ENCODE measurements at regions not wholly inside any gene's neighbourhood (a gene's known extent, or its start where the extent isn't known, plus 50 kb on each side); places are given as distances from the start of the nearest gene placed in this dataset.

- Histone ChIP-seq H3K27me3 (no peaks in the 10 kb centered on the region; the same call in 1 of the 2 replicates), H3K9me3 (no peaks in the 10 kb centered on the region), H3K36me3 (no peaks in the 10 kb centered on the region), H3K4me3 (ENCODE audit: low read depth, low read length) (no peak overlapping the region), H3K4me1 (no peaks in the 10 kb centered on the region; the same call in 1 of the 2 replicates)
- no peak for DNase-seq
- TF ChIP-seq, protein P1, sequence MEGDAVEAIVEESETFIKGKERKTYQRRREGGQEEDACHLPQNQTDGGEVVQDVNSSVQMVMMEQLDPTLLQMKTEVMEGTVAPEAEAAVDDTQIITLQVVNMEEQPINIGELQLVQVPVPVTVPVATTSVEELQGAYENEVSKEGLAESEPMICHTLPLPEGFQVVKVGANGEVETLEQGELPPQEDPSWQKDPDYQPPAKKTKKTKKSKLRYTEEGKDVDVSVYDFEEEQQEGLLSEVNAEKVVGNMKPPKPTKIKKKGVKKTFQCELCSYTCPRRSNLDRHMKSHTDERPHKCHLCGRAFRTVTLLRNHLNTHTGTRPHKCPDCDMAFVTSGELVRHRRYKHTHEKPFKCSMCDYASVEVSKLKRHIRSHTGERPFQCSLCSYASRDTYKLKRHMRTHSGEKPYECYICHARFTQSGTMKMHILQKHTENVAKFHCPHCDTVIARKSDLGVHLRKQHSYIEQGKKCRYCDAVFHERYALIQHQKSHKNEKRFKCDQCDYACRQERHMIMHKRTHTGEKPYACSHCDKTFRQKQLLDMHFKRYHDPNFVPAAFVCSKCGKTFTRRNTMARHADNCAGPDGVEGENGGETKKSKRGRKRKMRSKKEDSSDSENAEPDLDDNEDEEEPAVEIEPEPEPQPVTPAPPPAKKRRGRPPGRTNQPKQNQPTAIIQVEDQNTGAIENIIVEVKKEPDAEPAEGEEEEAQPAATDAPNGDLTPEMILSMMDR (IDR thresholded peaks at IDR 0.05; ENCODE audit: low read depth, low read length) = no peak
Observed at GRCh38 chr12:68521321-68521839, 89.3 kb upstream of the RAP1B start.

- TF ChIP-seq, protein P1 (IDR thresholded peaks at IDR 0.05; ENCODE audit: low read depth, low read length) = no peak
- no peak for DNase-seq
- Histone ChIP-seq H3K4me1 (no peaks in the 10 kb centered on the region; the same call in 1 of the 2 replicates), H3K9me3 (no peaks in the 10 kb centered on the region), H3K36me3 (no peaks in the 10 kb centered on the region), H3K27me3 (no peaks in the 10 kb centered on the region; the same call in 1 of the 2 replicates), H3K4me3 (ENCODE audit: low read depth, low read length) (no peak overlapping the region)
Observed at GRCh38 chr12:68521848-68522502, 88.7 kb upstream of the RAP1B start.

DNA sequence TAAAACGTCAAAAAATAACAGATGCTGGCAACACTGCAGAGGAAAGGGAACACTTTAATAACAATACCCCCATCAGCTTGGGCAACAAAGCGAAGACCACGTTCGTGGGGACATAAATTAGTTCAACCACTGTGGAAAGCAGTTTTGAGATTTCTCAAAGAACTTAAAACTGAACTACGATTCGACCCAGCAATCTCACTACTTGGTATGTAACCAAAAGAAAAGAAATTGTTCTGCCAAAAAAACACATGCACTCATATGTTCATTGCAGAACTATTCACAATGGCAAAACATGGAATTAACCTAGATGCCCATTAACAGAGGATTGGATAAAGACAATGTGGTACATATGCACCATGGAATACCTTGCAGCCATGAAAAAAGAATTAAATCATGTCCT lies 81.2 kb upstream of the RAP1B start:
- no peak for DNase-seq

DNA sequence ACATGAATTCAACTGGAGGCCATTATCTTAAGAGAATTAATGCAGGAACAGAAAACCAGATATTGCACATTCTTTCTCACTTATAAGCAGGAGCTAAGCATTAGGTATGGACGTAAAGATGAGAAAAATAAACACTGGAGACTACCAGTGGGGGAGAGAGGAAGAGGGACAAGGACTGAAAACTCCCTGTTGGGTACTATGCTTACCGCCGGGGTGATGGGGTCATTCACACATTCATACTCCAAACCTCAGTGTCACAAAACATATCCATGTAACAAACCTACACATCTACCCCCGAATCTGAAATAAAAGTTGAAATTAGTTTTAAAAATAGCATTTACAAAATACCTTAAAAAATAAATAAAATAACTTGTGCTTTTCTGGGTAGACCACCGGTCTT lies 80.8 kb upstream of the RAP1B start:
- H3K27me3 ChIP-seq = peaks cover 8% of the 10 kb centered on the region; the same call in 1 of the 2 replicates
- no peak for DNase-seq
- TF ChIP-seq, protein P1 (IDR thresholded peaks at IDR 0.05; ENCODE audit: low read depth, low read length) = no peak
- H3K4me1 ChIP-seq = no peaks in the 10 kb centered on the region
- H3K36me3 ChIP-seq = no peaks in the 10 kb centered on the region
- no peak overlapping the region for H3K4me3 ChIP-seq (ENCODE audit: low read depth, low read length)
- H3K9me3 ChIP-seq = no peaks in the 10 kb centered on the region

More for the DNA sequence above, 81.2 kb upstream of the RAP1B start:
- Histone ChIP-seq H3K4me3 (ENCODE audit: low read depth, low read length) (no peak overlapping the region), H3K36me3 (no peaks in the 10 kb centered on the region), H3K27me3 (peaks cover 8% of the 10 kb centered on the region; the same call in 1 of the 2 replicates), H3K4me1 (no peaks in the 10 kb centered on the region), H3K9me3 (no peaks in the 10 kb centered on the region)
- TF ChIP-seq, protein P1 (IDR thresholded peaks at IDR 0.05; ENCODE audit: low read depth, low read length) = no peak

GRCh38 chr12:68530299-68530698 lies 80.4 kb upstream of the RAP1B start:
- peaks cover 8% of the 10 kb centered on the region; the same call in 1 of the 2 replicates for H3K27me3 ChIP-seq
- no peaks in the 10 kb centered on the region for H3K9me3 ChIP-seq
- H3K4me3 ChIP-seq (ENCODE audit: low read depth, low read length) = no peak overlapping the region
- no peak for DNase-seq
- TF ChIP-seq, protein P1 (IDR thresholded peaks at IDR 0.05; ENCODE audit: low read depth, low read length) = no peak
- no peaks in the 10 kb centered on the region for H3K36me3 ChIP-seq
- H3K4me1 ChIP-seq = no peaks in the 10 kb centered on the region

GRCh38 chr12:68530965-68531364 lies 79.7 kb upstream of the RAP1B start:
- DNase-seq = no peak
- H3K4me1 ChIP-seq = no peaks in the 10 kb centered on the region
- H3K4me3 ChIP-seq (ENCODE audit: low read depth, low read length) = no peak overlapping the region
- no peaks in the 10 kb centered on the region for H3K9me3 ChIP-seq
- H3K36me3 ChIP-seq = no peaks in the 10 kb centered on the region
- TF ChIP-seq, protein P1 (IDR thresholded peaks at IDR 0.05; ENCODE audit: low read depth, low read length) = no peak
- peaks cover 8% of the 10 kb centered on the region; the same call in 1 of the 2 replicates for H3K27me3 ChIP-seq

Data from BE2C (cell line).